ENCODE measurements at regions not wholly inside any gene's neighbourhood (a gene's known extent, or its start where the extent isn't known, plus 50 kb on each side); places are given as distances from the start of the nearest gene placed in this dataset.
"Not testable (repeated sequence)": the region's sequence is repeated elsewhere in the genome, so short reads cannot be mapped to it uniquely, and the experiment has no call there.

- ATAC-seq: no peak
- DNase-seq: no peak
Observed at GRCh38 chr10:118465300-118465874, 123.3 kb upstream of the FAM204A start.

DNA sequence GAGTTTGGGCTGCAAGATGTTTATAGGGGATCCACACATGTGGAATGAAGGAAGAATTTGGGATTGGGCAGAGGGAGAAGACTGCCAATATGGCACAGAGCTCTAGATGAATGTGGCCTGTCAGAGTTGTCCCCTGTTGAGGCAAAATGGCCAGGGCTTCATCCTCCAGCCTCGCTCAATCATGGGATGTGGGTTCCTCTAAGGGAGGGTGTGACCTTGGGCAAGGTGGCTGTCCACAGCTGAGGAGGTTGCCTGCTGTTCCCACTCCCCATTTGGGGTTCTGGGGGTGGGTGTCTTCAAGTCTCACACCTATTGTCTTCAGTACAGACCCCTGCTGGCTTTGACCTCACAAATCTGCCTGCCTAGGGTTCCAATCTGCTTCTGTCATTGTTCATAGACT lies 121.6 kb upstream of the FAM204A start:
- no peak for ATAC-seq
- DNase-seq: no peak

DNA sequence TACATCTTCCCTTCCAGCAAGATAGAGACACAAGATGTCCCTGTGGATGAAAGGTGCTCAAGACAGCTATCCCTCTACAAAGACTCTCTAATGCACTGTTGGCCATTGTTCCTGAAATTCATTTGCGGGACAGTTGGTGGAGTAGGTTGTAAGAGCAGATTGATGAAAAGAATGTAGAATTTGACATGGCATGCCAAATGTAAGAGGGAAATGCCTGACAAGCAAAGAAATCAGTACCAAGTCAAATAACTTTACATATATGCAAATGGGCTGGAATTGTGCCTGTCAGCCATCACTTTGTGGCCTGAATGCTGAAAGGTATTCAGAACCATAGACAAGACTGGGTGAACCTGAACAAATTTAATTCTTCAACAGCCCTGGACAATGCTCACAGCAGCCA lies 120.3 kb upstream of the FAM204A start:
- ATAC-seq (no peak), DNase-seq (no peak)

- ATAC-seq (peak; percentile 69), DNase-seq (peak; percentile 57)
Observed at GRCh38 chr10:118459642-118460193, 117.6 kb upstream of the FAM204A start.

- DNase-seq: no peak
Observed at GRCh38 chr10:118458957-118459641, 117.0 kb upstream of the FAM204A start.

DNA sequence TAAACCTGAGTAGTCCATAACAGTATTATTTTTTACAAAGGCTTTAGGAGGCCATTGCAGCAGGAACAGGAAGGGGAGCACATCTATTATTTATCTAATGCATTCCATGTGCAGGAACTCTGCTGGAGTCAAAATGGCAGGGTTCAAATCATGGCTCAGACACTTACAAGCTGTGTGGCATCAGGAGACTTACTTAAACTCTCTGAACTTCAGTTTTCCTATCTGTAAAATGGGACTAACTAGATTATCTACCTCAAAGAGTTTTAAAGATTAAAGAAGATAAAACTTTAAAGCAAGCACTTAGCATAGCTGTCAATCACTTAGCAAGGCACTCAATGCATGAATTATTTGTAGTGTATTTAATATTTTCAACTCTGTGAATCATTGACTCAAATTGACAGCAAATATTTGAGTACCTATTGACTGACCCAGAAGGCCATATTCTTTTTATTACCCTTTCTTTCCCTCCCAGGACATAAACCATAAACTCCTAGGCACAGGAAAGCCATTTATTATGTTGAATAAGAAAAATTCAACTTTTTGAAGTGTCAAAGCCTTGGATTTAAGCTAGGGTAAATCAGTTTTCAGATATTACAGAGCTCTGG lies 115.8 kb upstream of the FAM204A start:
- ATAC-seq: no peak

More at GRCh38 chr10:118458957-118459641, 117.0 kb upstream of the FAM204A start:
- no peak for ATAC-seq

GRCh38 chr10:118455181-118455695 lies 113.1 kb upstream of the FAM204A start:
- ATAC-seq: no peak
- no peak for DNase-seq

More for the DNA sequence above, 115.8 kb upstream of the FAM204A start:
- DNase-seq: no peak

DNA sequence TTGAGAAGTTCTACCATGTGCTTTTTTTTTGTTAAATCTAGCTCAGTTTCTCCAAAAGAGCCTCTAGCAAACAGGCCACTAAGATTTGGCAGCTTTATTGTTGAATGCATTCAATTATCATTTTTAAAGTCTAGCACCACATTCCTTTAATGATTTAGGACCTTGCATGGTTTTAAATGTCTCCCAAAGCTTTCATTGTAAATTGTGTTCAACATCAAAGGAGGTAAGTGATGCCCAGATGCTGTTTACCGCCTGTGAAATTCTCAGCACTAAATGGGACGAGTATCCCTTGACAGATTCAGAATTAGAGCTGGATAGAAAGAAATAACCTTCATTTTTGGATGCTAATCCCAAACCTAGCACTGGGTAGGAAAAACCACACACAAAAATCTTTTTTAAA lies 112.1 kb upstream of the FAM204A start:
- ATAC-seq (no peak), DNase-seq (no peak)

DNA sequence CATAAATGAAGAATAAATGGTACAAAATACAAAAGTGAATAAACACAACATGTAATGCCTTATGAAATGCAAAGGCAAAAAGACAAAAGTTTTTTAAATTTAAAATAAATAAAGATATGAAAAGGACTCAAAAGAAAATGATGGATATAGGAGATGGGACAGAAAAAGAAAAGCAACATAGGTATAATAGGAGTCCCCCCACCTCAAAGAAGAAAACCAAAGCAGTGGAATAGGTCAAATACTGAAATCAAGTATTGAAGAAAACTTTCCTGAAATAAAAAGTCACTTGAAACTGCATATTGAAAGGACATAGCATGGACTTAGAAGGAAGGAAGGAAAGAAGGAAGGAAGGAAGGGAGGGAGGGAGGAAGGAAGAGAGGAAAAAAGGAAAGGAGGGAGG lies 110.0 kb upstream of the FAM204A start:
- DNase-seq (no peak), ATAC-seq (no peak)

DNA sequence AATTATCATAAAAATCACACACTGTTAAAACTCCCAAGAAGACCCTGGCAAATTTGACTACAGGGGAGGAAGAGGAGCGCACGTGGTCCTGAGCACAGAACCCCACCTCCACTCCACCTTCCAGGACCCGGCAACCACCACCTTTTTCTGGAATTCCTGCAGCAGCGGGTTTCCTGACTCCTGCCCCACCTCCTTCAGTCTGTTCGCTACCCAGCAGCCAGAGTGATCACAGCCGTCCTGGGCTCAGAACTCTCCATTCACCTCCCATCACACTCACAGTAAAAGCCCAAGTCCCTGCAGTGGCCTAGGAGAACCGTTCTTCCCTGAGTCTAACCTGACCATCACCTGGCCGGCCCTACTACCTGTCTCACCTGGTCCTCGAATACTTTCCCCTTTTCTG lies 107.4 kb upstream of the FAM204A start:
- DNase-seq (no peak), ATAC-seq (no peak)

DNA sequence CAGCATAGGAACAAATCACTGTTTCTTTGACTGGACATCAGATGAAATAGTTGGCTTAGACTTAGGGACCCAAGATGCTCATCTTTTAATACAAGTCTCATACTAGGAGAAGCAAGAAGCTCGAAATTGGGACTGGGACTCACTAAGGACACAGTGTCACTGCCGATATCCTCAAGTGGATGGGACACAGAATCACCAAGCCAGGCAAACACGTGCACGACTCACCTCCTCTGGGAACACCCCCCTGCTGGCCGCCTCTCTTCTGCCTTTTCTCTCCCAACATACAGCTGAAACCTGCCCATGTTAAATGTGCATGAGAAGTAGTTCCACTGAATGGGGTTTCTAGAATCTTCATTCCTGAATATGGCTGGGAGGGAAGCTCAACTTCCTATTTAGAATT lies 106.6 kb upstream of the FAM204A start:
- DNase-seq: no peak
- ATAC-seq: no peak

DNA sequence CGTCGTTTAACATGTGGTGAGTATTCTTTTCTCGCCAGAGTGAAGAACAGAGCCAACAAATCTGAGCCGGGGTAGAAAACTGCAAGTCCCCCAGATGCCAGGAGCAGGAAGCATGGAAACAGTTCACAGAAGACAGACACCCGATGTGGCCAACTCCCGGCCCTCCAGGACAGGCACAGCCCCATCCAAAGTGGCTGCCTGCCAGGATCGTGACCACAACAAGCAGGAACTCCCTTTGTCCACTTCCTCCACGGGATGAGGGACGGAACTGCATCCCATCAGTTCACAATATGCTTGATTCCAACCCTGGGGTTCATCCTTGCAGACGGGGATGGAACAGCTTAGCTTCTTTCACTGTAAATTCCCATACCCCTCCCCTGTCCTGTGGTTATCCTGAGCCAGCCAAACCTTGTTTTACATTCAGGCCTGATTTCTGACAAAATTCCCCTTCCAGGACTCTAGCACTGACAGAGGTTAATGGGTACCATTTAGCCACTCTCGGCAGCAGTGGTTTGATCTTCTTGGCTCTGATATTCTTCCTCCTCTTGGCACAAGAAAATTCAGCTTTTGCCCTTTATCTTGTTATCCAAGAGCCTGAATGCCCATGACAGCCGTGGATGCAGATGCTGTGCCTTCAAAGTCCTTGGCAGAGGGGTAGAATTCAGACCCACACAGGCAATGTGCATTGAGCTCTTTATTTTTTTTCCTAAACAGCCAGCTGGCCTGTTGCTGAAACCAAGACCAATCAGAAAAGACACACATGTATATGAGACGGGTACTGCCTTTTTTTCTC lies 105.5 kb upstream of the FAM204A start:
- DNase-seq: no peak
- no peak for ATAC-seq

- DNase-seq (no peak), ATAC-seq (no peak)
Observed at GRCh38 chr10:118445535-118445934, 103.4 kb upstream of the FAM204A start.

DNA sequence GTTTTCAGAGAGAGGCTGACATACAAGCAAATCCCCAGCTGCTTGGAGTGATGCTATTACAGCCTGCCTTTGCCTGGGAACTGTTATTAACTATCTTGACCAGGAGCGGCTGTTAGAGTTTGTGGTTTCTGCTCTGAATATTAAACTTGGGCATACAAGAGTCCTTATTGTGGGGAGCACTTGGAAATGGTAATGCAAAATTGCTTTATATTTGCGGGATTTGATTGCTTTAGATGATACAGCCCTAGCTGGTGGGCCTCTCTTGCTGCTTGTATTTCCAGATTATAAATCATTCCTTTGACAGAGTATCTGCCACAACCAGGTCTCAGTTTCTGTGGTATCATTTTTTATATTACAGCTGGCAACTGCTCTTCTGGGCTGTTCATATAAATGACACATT lies 101.9 kb upstream of the FAM204A start:
- DNase-seq (no peak), ATAC-seq (no peak)

GRCh38 chr10:118442032-118442431 lies 99.9 kb upstream of the FAM204A start:
- ATAC-seq (no peak), DNase-seq (no peak)

DNA sequence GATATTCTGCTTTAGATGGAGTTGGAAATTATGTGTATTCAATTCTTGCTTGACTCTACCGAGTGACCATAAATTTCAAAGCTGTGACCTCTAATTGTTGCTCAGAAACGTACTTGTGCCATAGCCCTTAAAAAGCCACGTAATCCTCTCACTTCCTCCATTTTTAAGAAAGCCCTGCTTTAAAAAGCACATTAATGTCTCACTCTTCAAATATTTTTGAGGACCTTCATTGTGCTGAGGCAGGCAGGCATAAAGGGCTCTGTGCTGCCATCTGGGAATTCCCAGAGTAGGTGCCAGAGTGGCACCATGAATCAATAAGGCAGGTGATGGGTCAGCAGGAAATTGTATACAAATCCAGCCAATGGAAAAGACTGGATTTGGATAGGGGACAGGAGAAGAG lies 97.7 kb upstream of the FAM204A start:
- no peak for ATAC-seq

DNA sequence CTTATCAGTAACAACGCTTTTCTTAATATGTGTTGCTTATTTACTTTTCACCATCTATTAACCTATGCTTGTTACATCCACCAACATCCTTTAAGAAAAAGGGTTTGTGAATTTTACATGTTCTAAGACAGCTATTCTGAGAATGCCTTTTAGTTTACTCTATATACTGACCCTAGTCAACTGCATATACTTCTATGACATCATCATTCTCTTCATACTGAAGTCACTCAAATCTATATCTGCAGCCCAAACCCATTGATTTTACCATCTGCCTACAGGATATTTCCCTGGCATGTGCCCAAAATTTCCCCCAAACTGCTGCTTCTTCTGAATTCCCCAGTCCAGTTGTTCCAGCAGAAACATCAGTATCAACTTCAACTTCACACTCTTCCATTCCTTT lies 94.6 kb upstream of the FAM204A start:
- no peak for DNase-seq
- no peak for ATAC-seq

More for the DNA sequence above, 97.7 kb upstream of the FAM204A start:
- no peak for DNase-seq

GRCh38 chr10:118430190-118430589 lies 88.1 kb upstream of the FAM204A start:
- ATAC-seq (no peak), DNase-seq (no peak)

- peak; percentile 93 for ATAC-seq
Observed at GRCh38 chr10:118423800-118424442, 81.8 kb upstream of the FAM204A start.

DNA sequence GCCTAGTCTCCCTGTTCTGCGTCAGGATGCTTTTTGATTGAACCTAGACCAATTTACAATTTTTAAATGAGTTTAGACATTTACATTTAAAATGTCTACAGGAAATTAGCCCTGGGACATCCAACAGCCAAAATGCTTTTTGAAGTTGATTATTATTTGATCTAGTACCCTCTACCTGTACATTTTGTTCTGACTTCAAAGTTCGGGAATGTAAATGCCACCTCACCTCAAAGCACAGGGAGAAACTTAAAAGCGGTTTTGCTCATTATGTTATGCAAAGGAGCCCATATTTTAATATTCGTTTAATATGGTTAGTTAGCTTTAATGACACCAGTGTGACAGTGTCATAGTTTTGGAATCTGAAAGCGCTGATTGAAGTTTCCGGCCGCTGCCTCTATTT lies 80.1 kb upstream of the FAM204A start:
- ATAC-seq: no peak

More at GRCh38 chr10:118423800-118424442, 81.8 kb upstream of the FAM204A start:
- DNase-seq: peak; percentile 67

DNA sequence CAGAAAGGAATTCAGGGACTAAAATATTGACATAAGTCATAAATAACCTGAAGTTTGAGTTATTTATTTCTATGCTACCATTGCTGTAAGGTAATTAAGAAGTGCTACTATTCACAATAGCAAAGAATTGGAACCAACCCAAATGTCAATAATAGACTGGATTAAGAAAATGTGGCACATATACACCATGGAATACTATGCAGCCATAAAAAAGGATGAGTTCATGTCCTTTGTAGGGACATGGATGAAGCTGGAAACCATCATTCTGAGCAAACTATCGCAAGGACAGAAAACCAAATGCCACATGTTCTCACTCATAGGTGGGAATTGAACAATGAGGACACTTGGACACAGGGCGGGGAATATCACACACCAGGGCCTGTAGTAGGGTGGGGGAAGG lies 77.9 kb upstream of the FAM204A start:
- not testable (repeated sequence) for DNase-seq, ATAC-seq

More for the DNA sequence above, 80.1 kb upstream of the FAM204A start:
- DNase-seq: no peak

DNA sequence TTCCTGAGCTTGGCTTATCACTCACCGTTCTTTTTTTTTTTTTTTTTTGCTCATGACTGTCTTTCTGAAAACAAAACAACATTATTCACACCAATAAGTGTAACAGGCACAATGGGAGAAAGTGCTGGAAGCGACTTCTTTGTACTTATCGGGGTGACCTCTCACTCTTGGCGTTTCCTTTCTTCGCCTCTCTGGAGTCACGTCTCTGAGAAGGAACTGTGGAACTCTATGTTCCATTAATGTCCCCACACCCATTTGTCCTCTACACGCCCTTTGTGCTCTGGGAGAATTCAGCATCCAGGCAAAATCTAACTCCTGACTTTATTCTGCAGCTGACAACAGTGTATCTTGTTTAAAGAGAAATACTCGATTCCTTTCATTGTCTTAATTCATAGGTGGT lies 70.8 kb upstream of the FAM204A start:
- ATAC-seq: no peak
- no peak for DNase-seq
